Activated T-helper 2 cell treated with anti-CD3 and anti-CD28 coated beads, Interferon-gamma antibody, Interleukin-2, Interleukin-4, amounts not matched to agents 10 μg/mL and 5 μg/mL and 100 μg/mL, durations not matched to agents 14 hours and 24 hours and 36 hours (primary cell): ENCODE measurements at regions not wholly inside any gene's neighbourhood (a gene's known extent, or its start where the extent isn't known, plus 50 kb on each side); places are given as distances from the start of the nearest gene placed in this dataset.
"Not testable (repeated sequence)": the region's sequence is repeated elsewhere in the genome, so short reads cannot be mapped to it uniquely, and the experiment has no call there.

Experiments used
- DNase-seq: peaks from one replicate; pipeline ENCODE4 v3.0.0; 2021; ENCODE audit warnings: low spot score
- H3K27ac Mint-ChIP-seq: one replicate; pipeline ENCODE4 v1.8.0; 2021; ENCODE audit warnings: mixed read lengths
- H3K27me3 Mint-ChIP-seq: one replicate; pipeline ENCODE4 v1.8.0; 2021; ENCODE audit warnings: low read depth, mixed read lengths
- H3K36me3 Mint-ChIP-seq: one replicate; pipeline ENCODE4 v1.8.0; 2021; ENCODE audit warnings: low read depth, mixed read lengths
- H3K4me1 Mint-ChIP-seq: one replicate; pipeline ENCODE4 v1.8.0; 2021; ENCODE audit warnings: low read depth, mixed read lengths
- H3K4me3 Mint-ChIP-seq: one replicate; pipeline ENCODE4 v1.8.0; 2021; ENCODE audit warnings: low read depth, mild to moderate bottlenecking, moderate library complexity, mixed read lengths
- H3K9me3 Mint-ChIP-seq: one replicate; pipeline ENCODE4 v1.8.0; 2021; ENCODE audit warnings: mixed read lengths
- intact Hi-C: fragments of 100-400 bp; cut with micrococcal nuclease; formaldehyde crosslinking; loops from one replicate; pipeline ENCODE4 v1.15.1; 2023

DNA sequence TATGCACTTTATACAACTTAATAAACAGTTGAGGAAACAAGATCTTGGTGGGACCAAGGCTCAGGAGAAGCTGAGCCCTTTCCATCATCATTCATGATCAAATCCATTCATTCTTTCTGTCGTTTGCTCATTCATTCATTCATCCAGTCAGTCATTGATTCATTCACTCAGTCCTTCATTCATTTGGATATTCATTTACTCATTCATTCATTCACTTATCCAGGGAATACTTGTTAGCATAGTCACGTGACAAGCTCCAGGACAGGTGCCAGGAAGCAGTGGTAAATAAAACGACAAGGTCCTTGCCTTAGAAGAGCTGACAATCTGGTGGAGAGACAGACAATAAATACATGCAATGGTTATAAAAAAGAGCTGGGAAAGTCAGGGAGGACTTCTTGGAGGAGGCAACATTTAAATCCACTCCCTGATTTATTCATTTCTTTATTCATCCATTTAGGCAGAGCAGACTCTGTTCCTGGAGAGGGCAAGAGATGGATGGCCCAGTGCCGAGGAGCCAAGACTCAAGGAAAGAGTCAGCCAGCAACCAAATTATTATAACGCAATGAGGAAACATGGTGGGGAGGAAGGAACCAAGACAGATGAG, 74.1 kb upstream of the CASZ1 start:
- H3K27ac Mint-ChIP-seq = no peak overlapping the region
- no peaks in the 10 kb centered on the region for H3K9me3 Mint-ChIP-seq
- intact Hi-C loops = no loop called here
- H3K4me1 Mint-ChIP-seq = peaks cover 15% of the 10 kb centered on the region
- no peak for DNase-seq
- H3K36me3 Mint-ChIP-seq = no peaks in the 10 kb centered on the region
- H3K4me3 Mint-ChIP-seq = no peak overlapping the region
- H3K27me3 Mint-ChIP-seq = peaks cover 39% of the 10 kb centered on the region

DNA sequence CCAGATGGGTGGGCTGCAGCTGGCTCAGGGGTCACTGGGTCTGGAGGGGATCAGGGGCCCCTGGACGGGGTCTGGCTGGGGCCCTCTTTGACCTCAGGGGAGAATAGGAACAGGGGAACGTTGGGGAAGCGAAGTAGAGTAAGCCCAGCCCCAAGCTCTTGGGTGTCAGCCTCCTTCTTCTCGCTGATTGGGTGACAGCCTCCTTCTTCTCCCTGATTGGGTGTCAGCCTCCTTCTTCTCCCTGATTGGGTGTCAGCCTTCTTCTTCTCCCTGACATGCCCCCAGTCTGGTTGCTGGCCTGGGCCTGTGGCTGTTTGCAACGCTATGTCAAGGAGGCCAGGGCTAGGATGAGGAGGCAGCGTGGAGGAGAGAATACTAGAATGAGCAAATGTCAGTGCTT, 76.7 kb upstream of the CASZ1 start:
- no peaks in the 10 kb centered on the region for H3K36me3 Mint-ChIP-seq
- H3K27me3 Mint-ChIP-seq = peaks cover 20% of the 10 kb centered on the region
- H3K4me3 Mint-ChIP-seq = no peak overlapping the region
- DNase-seq = no peak
- intact Hi-C loops = no loop called here
- no peaks in the 10 kb centered on the region for H3K4me1 Mint-ChIP-seq
- H3K9me3 Mint-ChIP-seq = no peaks in the 10 kb centered on the region
- no peak overlapping the region for H3K27ac Mint-ChIP-seq

DNA sequence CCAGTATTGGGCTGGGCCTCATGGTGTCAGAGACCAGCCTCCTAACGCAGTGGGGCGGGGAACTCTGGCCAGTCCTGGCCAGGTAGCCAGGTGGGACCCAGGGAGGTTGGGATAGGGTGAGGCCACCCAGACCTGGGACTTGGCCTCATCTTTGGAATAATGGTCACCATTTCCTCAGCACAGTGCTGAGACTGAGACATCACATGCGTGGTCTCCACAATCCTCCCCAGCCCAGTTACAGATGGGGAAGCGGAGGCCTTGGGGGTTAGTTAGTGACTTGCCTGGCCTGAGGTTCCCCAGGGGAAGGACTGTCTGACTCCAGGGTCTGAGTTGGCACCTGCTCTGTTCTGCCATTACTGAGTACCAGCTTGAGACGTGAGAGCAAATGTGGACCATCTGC, 77.9 kb upstream of the CASZ1 start:
- Mint-ChIP-seq H3K27me3 (peaks cover 12% of the 10 kb centered on the region), H3K9me3 (no peaks in the 10 kb centered on the region), H3K4me3 (no peak overlapping the region), H3K36me3 (no peaks in the 10 kb centered on the region), H3K27ac (no peak overlapping the region), H3K4me1 (no peaks in the 10 kb centered on the region)
- intact Hi-C loops = no loop called here
- no peak for DNase-seq

DNA sequence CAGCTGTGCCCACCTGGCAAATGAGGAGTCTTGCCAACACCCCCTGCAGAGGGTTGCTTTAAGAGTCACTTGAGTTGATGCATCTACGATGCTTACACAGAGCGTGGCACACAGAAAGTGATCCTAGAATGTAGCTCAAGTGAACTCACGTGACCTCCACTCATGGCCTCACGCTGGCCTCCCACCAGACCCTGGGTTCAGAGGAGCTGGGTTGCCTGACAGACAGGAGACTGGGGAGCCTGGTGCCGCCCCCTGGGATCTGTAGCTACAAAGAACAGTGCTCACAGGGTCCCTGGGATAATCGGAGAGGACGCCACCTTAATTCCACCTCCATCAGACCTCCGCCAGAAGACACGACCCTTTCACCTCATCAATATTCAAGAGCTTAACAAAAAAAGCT, 81.4 kb upstream of the CASZ1 start:
- intact Hi-C loops = no loop called here
- DNase-seq = no peak
- Mint-ChIP-seq H3K27me3 (peaks cover 8% of the 10 kb centered on the region), H3K4me3 (no peak overlapping the region), H3K36me3 (no peaks in the 10 kb centered on the region), H3K4me1 (no peaks in the 10 kb centered on the region), H3K9me3 (no peaks in the 10 kb centered on the region), H3K27ac (no peak overlapping the region)

DNA sequence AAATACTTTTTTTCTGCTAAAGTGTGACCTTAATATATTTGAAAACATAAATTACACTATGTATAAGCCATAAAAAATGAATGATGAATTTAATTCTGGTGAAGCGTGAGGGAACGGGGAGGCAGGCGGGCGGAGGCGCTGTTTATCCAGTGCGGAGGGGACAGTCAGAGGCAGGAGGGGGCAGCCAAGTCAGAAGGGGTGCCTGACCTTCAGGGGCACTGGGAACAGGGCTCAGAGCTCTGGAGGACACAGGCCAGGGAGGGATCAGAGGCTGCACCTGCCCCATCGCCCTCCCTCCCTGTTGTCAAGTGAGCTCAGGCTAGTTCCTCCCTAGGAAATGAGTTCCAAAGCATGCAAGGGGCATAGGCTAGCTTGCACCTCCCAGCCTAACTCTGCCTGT, 82.0 kb upstream of the CASZ1 start:
- intact Hi-C loops = no loop called here
- Mint-ChIP-seq H3K4me1 (no peaks in the 10 kb centered on the region), H3K36me3 (no peaks in the 10 kb centered on the region), H3K4me3 (no peak overlapping the region), H3K9me3 (no peaks in the 10 kb centered on the region), H3K27me3 (peaks cover 8% of the 10 kb centered on the region), H3K27ac (no peak overlapping the region)
- no peak for DNase-seq

DNA sequence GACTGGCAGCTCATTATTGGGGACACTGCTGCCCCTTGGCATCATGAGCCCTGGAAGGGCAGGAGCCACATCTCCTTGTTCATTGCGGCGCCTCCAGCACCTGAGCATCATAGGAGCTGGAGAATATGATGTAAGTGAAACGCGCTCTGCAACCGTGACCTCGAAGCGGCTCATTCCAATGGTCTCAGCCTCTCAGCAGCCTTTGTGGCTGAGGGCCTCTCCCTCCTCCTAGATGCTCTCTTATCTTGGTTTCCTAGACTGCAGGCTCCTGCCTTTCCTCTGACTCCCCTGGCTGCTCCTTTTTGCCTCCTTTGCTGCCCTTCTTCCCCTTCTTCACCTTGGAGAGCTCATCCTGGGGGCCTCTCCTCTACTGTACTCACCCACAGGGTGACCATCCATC, 83.6 kb upstream of the CASZ1 start:
- no peaks in the 10 kb centered on the region for H3K36me3 Mint-ChIP-seq
- H3K4me1 Mint-ChIP-seq = no peaks in the 10 kb centered on the region
- no peak overlapping the region for H3K4me3 Mint-ChIP-seq
- intact Hi-C loops = no loop called here
- peaks cover 15% of the 10 kb centered on the region for H3K27me3 Mint-ChIP-seq
- H3K9me3 Mint-ChIP-seq = no peaks in the 10 kb centered on the region
- H3K27ac Mint-ChIP-seq = no peak overlapping the region
- DNase-seq = no peak

- Mint-ChIP-seq H3K4me3 (no peak overlapping the region), H3K9me3 (no peaks in the 10 kb centered on the region), H3K27ac (no peak overlapping the region), H3K27me3 (peaks cover 20% of the 10 kb centered on the region), H3K36me3 (no peaks in the 10 kb centered on the region), H3K4me1 (no peaks in the 10 kb centered on the region)
- no peak for DNase-seq
- intact Hi-C loops = no loop called here
These were observed 84.6 kb upstream of the CASZ1 start for GRCh38 chr1:10881046-10881445.

DNA sequence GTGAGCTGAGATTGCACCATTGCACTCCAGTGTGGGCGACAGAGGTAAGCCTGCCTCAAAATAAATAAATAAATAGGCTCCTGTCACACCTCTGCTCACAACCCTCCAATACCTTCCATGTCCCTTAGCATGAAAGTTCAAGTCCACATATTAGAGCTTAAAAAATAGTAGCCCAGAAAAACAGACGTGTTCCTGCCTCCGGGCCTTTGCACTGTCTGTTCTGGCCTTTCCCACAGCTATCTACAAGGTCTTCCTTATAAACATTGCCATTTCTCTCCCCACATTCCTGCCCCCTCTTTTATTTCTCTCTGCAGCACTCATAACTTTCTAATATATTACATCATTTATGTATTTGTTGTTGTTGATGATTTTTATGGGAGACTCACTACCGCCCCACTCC, 85.6 kb upstream of the CASZ1 start:
- Mint-ChIP-seq H3K4me1 (no peaks in the 10 kb centered on the region), H3K36me3 (no peaks in the 10 kb centered on the region), H3K27ac (no peak overlapping the region), H3K4me3 (no peak overlapping the region), H3K9me3 (no peaks in the 10 kb centered on the region), H3K27me3 (peaks cover 26% of the 10 kb centered on the region)
- no peak for DNase-seq
- intact Hi-C loops = no loop called here

GRCh38 chr1:10887032-10887431, 90.6 kb upstream of the CASZ1 start:
- H3K36me3 Mint-ChIP-seq, H3K4me3 Mint-ChIP-seq, H3K9me3 Mint-ChIP-seq, DNase-seq, H3K27ac Mint-ChIP-seq, intact Hi-C loops, H3K4me1 Mint-ChIP-seq: not testable (repeated sequence)
- peaks cover 55% of the 10 kb centered on the region for H3K27me3 Mint-ChIP-seq

DNA sequence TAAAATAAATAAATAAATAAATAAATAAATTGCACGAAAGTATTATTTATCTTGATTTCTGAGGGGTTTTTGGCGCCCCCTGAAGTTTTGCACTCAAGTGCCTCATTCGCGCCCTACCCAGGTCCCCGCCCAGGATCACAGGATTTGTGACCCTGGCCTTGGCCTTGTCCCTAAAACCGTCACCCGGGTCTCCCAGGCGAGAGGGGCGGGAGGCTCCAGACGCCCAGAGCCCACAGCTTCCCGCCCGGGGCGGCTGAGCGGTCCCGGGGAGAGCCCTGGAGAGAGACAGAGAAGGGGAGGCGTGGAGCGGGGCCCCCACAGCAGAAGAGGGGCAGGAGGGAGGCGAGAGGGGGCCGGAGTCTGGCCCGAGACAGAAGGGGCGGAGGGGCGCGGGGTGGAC, 91.8 kb upstream of the CASZ1 start:
- no peaks in the 10 kb centered on the region for H3K9me3 Mint-ChIP-seq
- no peak for DNase-seq
- H3K4me3 Mint-ChIP-seq = no peak overlapping the region
- peaks cover 58% of the 10 kb centered on the region for H3K27me3 Mint-ChIP-seq
- H3K4me1 Mint-ChIP-seq = no peaks in the 10 kb centered on the region
- no peak overlapping the region for H3K27ac Mint-ChIP-seq
- intact Hi-C loops = no loop called here
- no peaks in the 10 kb centered on the region for H3K36me3 Mint-ChIP-seq

GRCh38 chr1:10888791-10889649, 92.6 kb upstream of the CASZ1 start:
- no peak overlapping the region for H3K4me3 Mint-ChIP-seq
- intact Hi-C loops = no loop called here
- DNase-seq = no peak
- no peaks in the 10 kb centered on the region for H3K4me1 Mint-ChIP-seq
- peaks cover 58% of the 10 kb centered on the region for H3K27me3 Mint-ChIP-seq
- H3K36me3 Mint-ChIP-seq = no peaks in the 10 kb centered on the region
- H3K9me3 Mint-ChIP-seq = no peaks in the 10 kb centered on the region
- no peak overlapping the region for H3K27ac Mint-ChIP-seq

DNA sequence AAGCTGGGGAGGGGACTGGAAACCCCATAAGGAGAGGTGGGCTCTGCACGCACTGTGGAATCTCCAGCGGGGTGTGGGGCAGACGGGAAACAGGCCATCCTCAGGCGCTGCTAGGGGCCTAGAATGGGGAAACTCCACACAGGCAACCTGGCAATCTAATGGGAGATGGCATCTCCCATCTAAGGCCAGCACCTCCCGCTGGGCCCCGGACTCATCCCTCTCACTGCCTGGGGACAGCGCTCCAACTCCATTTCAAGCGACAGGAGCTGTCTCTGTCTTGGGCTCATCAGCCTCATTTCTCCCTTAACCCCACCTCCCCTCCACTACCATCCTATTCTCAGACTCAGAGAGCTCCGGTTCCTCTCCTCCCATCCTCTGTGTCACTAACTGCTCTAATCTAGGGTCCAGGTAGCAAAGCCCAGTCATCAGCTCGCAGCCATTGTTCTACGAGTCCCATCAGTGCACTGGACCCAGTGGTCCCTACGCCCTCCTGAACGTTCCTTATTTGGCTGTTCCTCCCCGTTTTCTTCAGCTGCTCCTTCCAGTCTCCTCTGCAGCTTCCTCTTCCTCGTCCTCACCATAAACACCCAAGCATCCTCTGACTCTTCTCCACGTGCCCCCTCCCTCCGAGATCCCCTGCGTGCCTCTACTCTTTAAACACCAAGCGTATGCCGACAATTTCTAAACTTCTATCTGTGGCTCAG, 93.4 kb upstream of the CASZ1 start:
- Mint-ChIP-seq H3K4me3 (no peak overlapping the region), H3K36me3 (no peaks in the 10 kb centered on the region), H3K9me3 (no peaks in the 10 kb centered on the region), H3K27ac (no peak overlapping the region), H3K27me3 (peaks cover 57% of the 10 kb centered on the region), H3K4me1 (no peaks in the 10 kb centered on the region)
- no peak for DNase-seq
- intact Hi-C loops = no loop called here

DNA sequence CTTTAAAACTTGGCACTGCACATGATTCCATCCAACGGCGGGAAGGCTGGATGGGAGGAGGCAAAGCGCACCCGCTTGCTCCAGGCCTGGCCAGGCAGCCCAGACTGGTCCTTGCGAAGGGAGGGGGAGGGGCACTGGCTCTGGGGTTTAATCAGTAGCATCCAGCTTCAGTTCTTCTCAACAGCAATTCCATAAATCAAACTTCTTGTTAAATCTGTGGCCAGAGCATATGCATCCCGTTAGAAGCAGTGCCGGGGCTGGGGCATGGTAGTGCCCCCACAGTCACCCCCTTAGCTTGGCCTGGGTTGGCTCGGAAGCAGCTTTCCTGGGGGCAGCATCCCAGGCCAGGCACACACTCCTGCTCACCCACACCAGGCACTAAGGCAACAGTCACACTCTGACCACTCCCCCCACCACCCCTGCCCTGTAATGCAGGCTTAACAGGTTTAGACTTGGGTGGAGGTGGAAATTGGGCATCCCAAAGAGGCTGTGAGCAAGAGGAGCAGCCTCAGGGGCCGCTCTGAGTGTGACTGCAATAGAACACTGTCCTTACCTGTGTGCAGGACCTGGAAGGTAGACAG, 94.1 kb upstream of the CASZ1 start:
- Mint-ChIP-seq H3K27me3 (peaks cover 52% of the 10 kb centered on the region), H3K4me1 (no peaks in the 10 kb centered on the region), H3K4me3 (no peak overlapping the region), H3K9me3 (no peaks in the 10 kb centered on the region), H3K36me3 (no peaks in the 10 kb centered on the region), H3K27ac (no peak overlapping the region)
- DNase-seq = no peak
- intact Hi-C loops = no loop called here
